ENCODE measurements at regions not wholly inside any gene's neighbourhood (a gene's known extent, or its start where the extent isn't known, plus 50 kb on each side); places are given as distances from the start of the nearest gene placed in this dataset.
"Not testable (repeated sequence)": the region's sequence is repeated elsewhere in the genome, so short reads cannot be mapped to it uniquely, and the experiment has no call there.

DNA sequence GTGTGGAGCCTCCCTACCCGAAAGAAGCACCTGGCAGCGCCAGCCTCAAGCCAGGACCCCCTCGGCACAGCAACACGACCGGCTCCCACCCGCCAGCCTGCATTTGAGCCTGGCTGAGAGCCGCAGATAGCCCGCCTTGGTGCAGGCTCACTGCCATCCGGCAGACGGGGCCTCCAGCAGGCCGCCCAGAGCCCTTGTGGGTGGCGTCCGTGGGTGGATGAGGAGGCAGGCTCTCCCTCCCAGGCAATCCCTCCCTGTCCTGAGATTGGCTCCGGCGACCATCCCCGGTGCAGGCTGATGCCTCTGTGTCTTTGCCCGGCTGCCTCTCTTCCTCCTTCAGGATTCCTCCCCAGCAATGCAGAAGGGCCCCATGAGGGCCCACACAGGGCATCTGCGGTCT, 1527.9 kb downstream of the BRD1 start:
- DNase-seq (ENCODE audit: insufficient read length, low spot score) (no peak), FAIRE-seq (no peak)

DNA sequence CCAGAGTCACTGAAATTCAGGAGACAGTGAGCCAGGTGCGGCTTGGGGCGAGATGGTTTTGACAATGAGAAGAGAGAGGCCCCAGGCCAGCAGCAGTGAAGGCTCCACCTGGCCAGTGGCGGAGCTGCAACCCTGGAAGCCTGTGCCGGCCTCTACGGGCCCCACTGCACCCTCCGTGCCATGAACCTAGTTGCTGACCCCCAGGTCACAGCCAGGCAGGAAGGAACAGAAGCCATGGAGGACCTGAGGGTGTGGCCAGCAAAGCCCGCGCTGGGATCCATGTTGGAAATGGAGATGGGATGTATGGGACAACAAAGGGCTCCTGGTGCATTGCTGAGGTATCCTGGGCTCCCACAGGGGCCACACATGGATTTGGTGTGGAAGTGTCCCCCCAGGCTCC, 1528.5 kb downstream of the BRD1 start:
- DNase-seq (ENCODE audit: insufficient read length, low spot score) (no peak), FAIRE-seq (no peak)

DNA sequence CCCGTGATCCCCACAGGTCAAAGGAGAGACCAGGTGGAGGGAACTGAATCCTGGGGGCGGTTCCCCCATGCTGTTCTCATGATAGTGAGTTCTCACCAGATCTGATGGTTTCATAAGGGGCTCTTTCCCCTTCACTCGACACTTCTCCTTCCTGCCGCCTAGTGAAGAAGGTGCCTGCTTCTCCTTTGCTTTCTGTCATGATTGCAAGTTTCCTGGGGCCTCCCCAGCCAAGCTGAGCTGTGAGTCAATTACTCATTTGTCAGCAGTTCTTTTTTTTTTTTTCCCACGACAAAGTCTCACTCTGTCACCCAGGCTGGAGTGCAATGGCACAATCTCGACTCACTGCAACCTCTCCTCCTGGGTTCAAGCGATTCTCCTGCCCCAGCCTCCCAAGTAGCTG, 1530.4 kb downstream of the BRD1 start:
- no peak for FAIRE-seq
- DNase-seq (ENCODE audit: insufficient read length, low spot score), result no peak

DNA sequence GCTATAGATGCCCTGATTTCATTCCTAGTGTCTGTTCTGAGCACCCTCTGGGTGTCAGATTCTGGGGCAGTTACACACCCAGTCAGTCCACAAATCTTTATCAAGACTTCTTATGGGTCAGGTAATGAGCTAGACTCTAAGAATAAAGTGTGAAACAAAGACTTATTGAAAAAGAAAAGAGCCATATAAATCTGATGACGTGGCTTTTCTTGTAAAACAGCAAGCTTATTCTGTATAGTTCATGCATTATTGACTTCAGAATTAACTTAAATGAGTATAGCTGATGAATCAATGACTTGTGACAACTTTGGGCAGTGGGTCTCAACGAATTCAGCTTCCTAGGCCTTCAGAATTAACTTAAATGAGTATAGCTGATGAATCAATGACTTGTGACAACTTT, 1527.5 kb downstream of the TBC1D22A start:
- not testable (repeated sequence) for FAIRE-seq; DNase-seq (ENCODE audit: insufficient read length, low spot score)

DNA sequence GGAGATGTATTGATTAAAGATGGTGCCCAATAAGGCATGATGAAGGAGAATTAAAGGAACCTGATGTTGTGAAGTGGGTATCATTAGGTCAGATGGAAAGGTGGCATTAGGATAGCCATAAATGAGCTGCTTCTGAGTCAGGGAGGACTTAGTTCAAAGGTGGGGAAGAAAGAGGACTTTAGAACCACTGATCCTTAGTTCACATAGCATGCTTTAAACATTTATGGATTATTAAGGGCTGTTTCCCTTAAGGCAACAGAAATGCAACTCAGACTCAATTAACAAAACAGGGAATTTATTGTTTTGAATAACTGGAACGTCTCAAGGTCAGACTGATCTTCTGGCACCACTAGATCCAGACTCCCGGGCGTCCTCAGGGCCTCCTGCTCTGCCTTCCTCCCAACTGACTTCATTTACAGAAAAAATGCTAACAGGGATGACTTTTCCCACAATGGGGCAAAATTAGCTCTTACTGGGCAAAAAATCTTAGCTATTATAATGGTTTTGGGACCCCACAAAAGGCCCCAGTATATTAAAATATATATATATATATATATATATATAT, 1526.0 kb downstream of the TBC1D22A start:
- FAIRE-seq (no peak), DNase-seq (ENCODE audit: insufficient read length, low spot score) (no peak)

DNA sequence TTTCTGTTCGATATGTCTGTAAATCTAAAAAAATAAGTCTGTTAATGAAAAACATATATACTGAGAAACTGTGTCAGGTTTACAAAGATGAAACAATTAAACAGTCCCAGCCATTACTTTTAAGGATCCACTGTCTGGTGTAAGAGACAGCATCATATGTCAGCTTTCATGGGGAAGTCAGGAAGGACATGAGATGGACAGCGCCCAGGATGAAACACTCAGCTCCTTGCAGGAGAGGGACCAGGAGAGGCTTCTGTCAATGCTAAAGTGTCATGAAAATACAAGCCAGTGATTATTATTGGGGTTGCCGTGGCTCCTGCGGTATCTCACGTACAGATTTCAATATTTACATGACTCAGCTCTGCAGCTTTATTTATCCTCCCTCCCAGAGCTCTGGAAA, 1524.6 kb downstream of the TBC1D22A start:
- FAIRE-seq (no peak), DNase-seq (ENCODE audit: insufficient read length, low spot score) (no peak)

DNA sequence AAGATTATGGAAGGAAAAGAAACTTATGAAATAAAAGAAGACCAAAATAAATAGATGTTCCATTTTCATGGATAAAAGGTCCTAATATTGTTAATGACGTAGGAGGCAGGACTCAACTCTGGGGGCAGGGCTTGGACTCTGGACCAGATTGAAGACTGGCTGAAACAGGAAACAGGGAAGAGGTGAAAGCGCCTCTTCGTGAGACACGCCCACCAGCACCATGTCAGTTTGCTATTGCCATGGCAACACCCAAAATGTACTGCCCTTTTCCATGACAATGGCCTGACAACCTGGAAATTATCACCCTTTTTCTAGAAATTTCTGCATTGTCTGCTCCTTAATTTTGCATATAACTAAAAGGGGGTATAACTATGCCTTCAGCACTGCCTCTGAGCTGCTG, 1522.2 kb downstream of the TBC1D22A start:
- FAIRE-seq (no peak), DNase-seq (ENCODE audit: insufficient read length, low spot score) (no peak)

DNA sequence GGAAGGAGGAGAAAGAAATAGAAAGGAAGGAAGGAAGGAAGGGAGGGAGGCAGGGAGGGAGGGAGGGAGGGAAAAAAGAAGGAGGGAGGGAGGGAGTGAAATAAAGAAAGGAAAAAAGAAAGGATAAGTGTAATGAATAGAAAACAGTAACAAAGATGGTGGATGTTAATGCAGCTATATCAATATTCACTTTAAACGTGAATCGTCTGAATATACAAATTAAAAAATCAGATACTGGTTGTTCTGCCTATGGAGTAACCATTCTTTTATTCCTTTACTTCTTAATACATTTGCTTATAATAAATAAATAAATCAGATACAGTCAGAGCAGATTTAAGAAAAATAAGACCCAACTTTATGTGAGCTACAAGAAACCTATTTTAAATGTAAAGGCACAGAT, 1520.4 kb downstream of the TBC1D22A start:
- no peak for FAIRE-seq
- DNase-seq (ENCODE audit: insufficient read length, low spot score), result no peak

DNA sequence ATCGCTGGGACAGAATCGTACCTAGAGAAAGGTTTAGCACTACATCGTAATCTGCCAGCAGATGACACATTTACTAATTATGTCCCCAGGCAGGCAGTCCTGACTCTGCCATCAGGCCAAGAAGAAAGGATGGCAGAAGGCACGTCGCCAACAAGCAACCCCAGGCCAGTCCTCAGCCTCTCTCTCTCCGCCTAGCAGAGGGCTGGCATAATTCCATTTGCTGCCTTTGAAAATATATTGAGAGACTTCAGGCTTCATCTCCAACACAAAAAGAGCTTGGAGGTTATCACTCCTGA, 1517.0 kb downstream of the TBC1D22A start:
- FAIRE-seq (no peak), DNase-seq (ENCODE audit: insufficient read length, low spot score) (no peak)

DNA sequence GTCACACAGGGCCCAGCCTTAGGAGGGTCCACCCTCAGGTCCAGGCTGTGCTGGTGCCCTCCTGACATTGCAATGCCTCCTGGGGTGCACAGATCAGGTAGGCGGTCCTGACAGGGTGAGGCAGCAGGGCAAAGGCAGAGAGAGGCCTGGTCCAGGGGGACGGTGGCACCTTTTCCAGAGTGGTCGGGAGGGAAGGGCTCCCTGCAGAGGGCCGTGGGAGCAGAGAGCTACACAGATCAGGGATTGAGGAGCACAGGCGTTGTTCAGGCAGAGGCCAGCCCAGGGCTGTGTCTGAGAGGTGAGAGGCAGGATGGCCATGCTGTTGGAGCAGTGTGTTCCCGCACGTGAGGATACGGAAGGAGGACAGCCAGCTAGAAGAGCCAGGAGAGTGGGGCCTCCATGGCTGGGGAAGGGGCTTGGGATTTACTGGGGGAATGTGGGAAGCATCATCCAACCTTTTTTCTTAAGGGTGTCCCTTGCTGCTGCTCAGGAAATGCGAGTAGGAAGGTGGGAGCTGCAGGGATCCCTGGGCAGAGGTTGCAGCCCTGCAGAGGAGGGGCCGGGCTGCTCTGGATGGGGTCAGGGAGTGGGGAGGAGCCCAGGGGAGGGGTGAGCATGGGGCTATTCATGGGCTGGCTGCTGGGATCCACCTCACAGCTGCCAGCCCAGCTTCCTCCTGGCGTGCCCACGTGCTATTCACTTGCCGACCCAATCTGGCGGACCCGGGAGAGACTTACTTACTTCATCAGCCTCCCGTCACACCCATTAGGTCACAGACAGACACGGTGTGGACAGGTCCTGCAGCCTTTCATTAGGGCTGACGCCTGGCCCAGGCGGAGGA, 1516.4 kb downstream of the TBC1D22A start:
- FAIRE-seq, result no peak
- DNase-seq (ENCODE audit: insufficient read length, low spot score), result no peak

DNA sequence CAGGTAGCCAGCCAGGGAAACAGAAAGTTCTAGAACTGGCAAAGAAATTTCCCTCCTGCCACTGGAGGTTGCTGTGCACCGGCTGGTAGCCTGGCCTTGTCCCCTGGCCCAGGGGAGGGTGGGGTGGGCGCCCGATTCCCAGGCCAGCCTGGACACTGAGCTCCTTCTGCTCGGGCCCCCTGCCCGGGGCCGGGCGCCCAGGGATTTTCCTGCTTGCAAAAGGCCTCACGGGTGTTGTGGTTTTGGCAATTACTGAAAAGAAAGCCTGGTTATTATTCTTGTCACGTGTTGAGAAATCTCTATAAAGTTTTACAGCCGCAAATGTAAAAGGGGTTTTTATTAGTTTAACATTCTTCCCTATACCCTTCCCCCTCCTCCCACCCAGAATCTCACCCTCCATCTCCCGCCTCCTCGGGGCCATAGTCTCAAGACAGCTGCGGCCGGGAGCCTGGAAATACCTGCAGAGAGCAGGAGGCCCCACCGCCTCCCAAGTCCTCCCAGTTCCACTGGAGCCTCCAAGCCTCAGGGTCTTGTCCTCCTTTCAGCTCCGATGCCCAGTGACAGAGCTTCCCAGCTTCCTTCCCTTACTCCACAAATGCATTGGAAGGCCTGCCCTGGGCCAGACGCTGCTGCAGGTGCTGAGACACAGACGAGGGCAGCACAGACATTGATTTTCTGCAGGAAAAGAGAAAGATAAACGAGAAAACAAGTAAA, 1515.6 kb downstream of the TBC1D22A start:
- DNase-seq (ENCODE audit: insufficient read length, low spot score), result no peak
- no peak for FAIRE-seq

DNA sequence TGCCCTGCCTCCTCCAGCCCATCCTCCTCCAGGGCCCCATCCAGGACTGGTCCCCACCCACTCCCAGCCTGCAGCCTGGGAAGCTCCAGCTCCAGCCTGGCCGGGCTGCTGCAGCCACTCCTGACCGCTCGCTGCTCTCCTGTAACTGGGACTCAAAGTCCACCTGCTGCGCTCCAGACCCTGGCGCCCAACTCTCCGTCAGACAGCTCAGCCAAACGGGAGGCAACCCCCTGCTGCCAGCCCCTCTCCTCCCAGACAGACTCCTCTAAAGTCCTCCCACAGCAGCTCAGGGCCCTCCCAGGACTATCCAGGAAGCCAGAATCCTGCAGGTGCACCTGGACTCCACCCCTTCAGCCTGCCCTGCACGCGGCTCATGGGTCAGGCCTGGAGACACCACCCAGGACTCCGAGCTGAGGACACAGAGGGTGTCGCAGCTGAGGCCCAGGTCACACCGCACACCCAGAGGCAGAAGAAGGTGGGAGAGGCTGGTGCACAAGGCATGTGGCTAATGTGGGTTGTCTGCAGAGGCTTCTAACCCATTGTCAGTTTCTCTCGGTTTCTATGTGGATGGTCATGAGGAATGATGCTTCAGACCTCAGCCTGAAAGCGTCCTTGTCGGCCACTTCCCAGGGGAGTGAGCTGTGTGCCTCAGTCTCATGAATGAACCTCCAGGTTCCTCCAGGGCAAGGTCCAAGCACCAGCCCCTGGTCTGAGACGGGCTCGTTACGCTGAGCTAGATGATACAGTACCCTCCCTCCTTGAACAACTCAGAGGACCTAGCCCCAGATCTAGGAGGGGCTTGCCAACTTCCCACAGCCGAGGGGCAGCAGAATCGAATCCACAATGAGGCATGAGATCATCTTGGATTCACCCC, 1514.8 kb downstream of the TBC1D22A start:
- DNase-seq (ENCODE audit: insufficient read length, low spot score), result no peak
- no peak for FAIRE-seq

DNA sequence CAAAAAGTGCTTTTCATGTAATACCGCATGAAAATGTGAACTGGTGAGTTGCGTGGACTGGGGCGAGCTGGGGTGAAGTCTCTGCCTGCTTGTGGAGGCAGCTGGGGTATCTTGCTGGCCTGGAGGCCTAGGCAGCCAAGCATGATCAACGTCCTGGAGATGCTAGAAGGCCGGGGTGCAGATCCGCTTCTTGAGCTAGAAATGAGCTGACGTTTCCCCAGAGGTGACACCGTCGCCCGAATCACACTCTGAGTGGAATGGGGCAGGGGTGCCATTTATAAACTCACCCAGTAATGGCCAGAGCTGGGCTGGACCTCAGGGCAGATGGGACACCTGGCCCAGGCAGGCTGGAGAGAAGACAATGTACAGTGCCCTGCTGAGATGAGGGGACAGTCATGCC, 1513.0 kb downstream of the TBC1D22A start:
- no peak for DNase-seq (ENCODE audit: insufficient read length, low spot score)
- FAIRE-seq, result no peak

DNA sequence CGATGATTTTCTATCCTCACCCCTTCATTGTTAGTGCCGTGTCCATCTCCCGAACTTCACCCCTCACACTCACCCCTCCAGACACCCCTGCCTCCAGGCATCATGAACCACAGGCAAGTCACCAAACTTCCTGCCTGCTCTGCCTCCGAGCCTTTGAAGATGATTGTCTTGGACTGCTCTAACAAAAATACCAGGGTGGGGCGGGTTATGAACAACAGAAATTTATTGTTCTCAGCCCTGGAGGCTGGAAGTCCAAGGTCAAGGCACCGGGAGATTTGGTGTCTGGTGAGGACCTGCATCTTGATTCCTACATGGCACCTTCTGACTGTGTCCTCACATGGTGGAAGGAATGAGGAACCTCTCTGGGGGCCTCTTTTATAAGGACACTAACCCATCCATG, 1508.3 kb downstream of the TBC1D22A start:
- DNase-seq (ENCODE audit: insufficient read length, low spot score), result no peak
- no peak for FAIRE-seq

DNA sequence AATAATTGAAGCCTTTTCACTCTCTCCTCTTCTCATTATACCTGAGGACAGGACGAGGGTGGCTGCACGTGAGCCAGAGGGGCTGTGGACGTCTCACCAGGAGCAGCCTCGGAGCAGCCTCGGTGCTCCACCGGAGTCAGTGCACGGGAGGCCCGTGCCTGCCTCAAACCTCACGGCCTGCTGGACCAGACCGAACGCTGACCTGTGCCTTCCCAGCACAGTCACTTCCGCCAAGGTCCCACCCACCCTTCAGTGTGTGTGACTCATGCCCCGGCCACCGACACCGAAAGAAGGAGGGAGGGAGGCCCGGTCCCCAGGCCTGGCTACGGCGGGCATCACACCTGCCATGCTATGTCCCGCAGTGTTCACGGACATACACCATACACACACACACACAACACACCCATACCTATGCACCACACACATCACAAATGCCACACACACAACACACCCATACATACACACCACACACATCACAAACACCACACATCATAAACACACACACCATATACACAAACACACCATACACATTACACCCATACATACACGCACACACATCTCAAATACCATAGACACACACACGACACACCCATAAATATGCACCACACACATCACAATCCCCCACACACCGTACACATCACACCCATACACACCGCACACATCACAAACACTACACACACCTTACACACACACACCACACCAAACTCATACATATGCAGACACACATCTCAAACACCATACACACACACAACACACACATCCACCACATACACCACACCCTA, 1506.5 kb downstream of the TBC1D22A start:
- FAIRE-seq (peak; percentile 52), DNase-seq (ENCODE audit: insufficient read length, low spot score) (no peak)

DNA sequence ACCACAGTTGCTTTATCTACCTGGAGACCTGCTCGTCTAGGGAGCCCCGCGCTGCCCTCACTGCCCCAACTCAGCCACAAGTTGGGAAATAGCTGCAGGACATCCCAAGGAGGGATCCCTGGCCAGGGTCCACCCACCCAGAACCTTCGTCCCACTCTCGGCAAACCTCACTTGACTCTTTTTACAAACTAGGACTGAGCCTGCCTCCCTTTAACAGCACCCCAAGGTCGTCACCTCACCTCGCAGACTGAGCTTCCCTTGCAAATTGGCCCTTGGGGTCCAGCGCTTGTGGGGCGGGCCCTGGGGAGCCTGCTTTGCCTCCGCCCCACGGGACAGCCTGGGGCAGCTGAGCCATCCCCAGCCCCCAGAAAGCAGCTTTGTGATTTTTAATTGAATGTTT, 1505.8 kb downstream of the TBC1D22A start:
- no peak for FAIRE-seq
- DNase-seq (ENCODE audit: insufficient read length, low spot score), result no peak

DNA sequence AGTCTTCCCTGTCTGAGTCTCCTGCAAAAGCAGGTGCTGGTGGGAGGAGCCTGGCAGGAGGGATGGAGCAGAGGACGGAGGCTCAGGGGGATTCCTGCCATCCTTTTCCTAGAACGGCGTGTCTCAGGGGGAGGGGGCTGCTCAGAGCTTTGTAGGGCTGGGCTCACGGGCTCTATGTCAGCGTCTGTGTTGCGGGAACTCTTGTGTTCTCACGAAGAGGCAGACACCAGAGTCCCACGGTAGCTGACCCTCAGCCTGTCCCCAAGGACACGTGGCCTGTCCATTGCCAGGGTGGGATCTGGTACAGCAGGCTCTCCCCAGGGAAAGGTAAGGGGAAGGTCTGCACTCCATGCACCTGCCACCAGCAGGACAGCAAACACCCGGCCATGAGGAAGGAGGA, 1505.2 kb downstream of the TBC1D22A start:
- no peak for FAIRE-seq
- no peak for DNase-seq (ENCODE audit: insufficient read length, low spot score)

DNA sequence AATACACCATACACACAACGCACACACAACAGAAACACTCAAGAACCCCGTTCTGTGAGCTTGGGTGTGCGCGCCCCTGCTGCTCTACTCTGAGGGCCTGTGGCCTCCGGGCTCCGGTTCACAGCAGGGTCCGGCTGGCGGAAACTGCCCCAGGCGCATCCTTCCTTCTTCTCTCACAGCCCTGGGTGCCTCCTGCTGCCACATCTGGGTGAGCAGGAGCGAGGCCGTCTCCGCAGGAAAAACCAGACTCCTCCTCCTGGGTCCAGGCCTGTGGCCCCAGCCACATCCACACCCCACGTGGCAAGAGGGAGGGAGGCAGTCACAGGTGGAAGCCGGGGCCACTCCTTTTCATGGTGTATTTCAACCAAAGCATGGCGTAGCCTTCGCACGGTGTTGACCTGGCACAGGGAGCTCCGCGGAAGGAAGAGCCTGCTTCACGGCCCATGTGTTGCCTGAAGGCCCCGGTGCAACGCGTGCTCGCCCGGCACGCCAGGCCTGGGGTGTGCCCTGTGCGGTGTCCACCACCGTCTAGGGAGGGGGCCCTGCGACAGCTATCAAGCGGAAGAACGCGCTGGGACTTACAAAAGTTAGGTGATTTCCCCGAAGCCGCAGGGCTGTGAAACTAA, 1502.7 kb downstream of the TBC1D22A start:
- DNase-seq (ENCODE audit: insufficient read length, low spot score) (no peak), FAIRE-seq (no peak)

DNA sequence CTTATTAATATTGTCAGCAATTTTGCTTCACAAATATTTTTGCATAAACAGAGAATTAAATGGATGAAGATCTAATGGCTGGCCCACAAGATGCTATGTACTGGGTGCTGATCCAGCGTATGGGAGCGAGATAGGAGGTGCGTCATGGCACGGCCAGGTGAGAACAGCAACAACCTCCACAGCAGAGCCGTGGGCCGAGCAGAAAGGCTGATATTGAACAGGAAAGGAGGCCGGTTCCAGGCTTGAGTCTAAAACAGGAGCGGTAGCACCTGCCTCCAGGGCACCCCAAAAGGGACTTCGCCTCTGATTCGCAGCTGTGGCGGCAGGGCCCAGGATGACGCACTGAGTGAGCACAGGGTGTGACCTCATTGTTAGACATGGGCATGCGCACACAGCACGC, 1502.1 kb downstream of the TBC1D22A start:
- DNase-seq (ENCODE audit: insufficient read length, low spot score), result no peak
- no peak for FAIRE-seq

DNA sequence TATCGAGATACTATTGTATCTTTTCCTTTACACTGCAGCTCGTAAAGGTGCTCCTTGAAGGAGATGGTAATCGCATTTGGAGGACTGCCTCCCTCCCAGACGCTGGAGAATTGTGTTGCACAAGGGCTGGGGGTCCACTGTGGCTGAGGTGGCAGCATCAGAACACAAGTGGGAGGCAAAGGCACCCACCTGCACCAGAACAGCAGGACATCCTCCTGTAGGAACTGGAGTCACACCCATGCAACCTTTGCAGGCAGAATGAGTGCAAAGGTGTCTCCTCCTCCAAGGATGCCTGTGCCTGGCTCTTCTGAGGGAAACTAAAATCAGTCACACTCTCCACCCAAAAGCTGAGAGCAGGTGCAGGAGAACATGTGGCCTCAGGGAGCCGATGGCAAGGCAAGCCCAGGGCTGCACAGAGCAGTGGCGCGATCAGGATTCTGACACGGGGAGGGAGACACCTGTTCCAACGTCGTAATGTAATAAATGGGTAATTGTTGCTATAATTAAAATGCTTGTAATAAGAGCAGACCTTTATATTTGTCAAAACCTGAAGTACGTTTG, 1501.4 kb downstream of the TBC1D22A start:
- DNase-seq (ENCODE audit: insufficient read length, low spot score) (no peak), FAIRE-seq (no peak)

All from HTR-8/SVneo (cell line).